Frontal cortex (tissue), 3 donors: ENCODE measurements at regions not wholly inside any gene's neighbourhood (a gene's known extent, or its start where the extent isn't known, plus 50 kb on each side); places are given as distances from the start of the nearest gene placed in this dataset.

Source experiments
- DNase-seq, 2 donors: peaks; one replicate each; pipeline ENCODE4 v3.0.0; 2012; ENCODE audit warnings: low spot score in 2 of 2
- FAIRE-seq: peaks from 2 replicates; lab custom pipeline; 2012; peaks lifted over from hg19 to GRCh38; lab: Jason Lieb, UNC
- donor health status: control.
- donor health status: control.
- donor health status: control.

- DNase-seq = no peak
- no peak for FAIRE-seq
These were observed 310.0 kb upstream of the UBE2E2 start for GRCh38 chr3:22893101-22893500.

GRCh38 chr3:22893644-22894325 lies 309.3 kb upstream of the UBE2E2 start:
- FAIRE-seq = no peak
- DNase-seq = no peak

- no peak for FAIRE-seq
These were observed 308.3 kb upstream of the UBE2E2 start for GRCh38 chr3:22894865-22895264.

GRCh38 chr3:22895671-22896070 lies 307.5 kb upstream of the UBE2E2 start:
- DNase-seq = no peak
- no peak for FAIRE-seq

More at GRCh38 chr3:22894865-22895264, 308.3 kb upstream of the UBE2E2 start:
- DNase-seq = no peak

GRCh38 chr3:22898558-22898957 lies 304.6 kb upstream of the UBE2E2 start:
- no peak for DNase-seq
- FAIRE-seq = no peak

- DNase-seq = no peak
- FAIRE-seq = no peak
These were observed 303.7 kb upstream of the UBE2E2 start for GRCh38 chr3:22899441-22899840.

GRCh38 chr3:22900296-22900695 lies 302.8 kb upstream of the UBE2E2 start:
- DNase-seq = no peak
- no peak for FAIRE-seq

GRCh38 chr3:22901684-22902083 lies 301.4 kb upstream of the UBE2E2 start:
- FAIRE-seq = no peak

GRCh38 chr3:22907161-22907780 lies 295.9 kb upstream of the UBE2E2 start:
- no peak for DNase-seq
- no peak for FAIRE-seq

More at GRCh38 chr3:22901684-22902083, 301.4 kb upstream of the UBE2E2 start:
- DNase-seq = no peak

GRCh38 chr3:22907796-22908195 lies 295.3 kb upstream of the UBE2E2 start:
- DNase-seq (no peak), FAIRE-seq (no peak)

- no peak for DNase-seq
- no peak for FAIRE-seq
These were observed 294.1 kb upstream of the UBE2E2 start for GRCh38 chr3:22908989-22909507.

GRCh38 chr3:22916933-22917332 lies 286.2 kb upstream of the UBE2E2 start:
- no peak for FAIRE-seq
- no peak for DNase-seq

- DNase-seq = no peak
- FAIRE-seq = no peak
These were observed 283.1 kb upstream of the UBE2E2 start for GRCh38 chr3:22920006-22920405.

GRCh38 chr3:22922317-22922716 lies 280.8 kb upstream of the UBE2E2 start:
- FAIRE-seq (peak; percentile 23), DNase-seq (no peak)

- DNase-seq (no peak), FAIRE-seq (no peak)
These were observed 279.4 kb upstream of the UBE2E2 start for GRCh38 chr3:22923711-22924110.

GRCh38 chr3:22928216-22929110 lies 274.7 kb upstream of the UBE2E2 start:
- FAIRE-seq (no peak), DNase-seq (no peak)

GRCh38 chr3:22933051-22933840 lies 269.9 kb upstream of the UBE2E2 start:
- FAIRE-seq (no peak), DNase-seq (no peak)

- no peak for DNase-seq
- no peak for FAIRE-seq
These were observed 269.3 kb upstream of the UBE2E2 start for GRCh38 chr3:22933841-22934116.

- FAIRE-seq (no peak), DNase-seq (no peak)
These were observed 268.1 kb upstream of the UBE2E2 start for GRCh38 chr3:22935040-22935439.

GRCh38 chr3:22937536-22937935 lies 265.6 kb upstream of the UBE2E2 start:
- FAIRE-seq (no peak), DNase-seq (no peak)
